ENCODE measurements at regions not wholly inside any gene's neighbourhood (a gene's known extent, or its start where the extent isn't known, plus 50 kb on each side); places are given as distances from the start of the nearest gene placed in this dataset.
"Not testable (repeated sequence)": the region's sequence is repeated elsewhere in the genome, so short reads cannot be mapped to it uniquely, and the experiment has no call there.

- no peak overlapping the region for H3K4me3 Mint-ChIP-seq
- no peaks in the 10 kb centered on the region for H3K36me3 Mint-ChIP-seq
- H3K27ac Mint-ChIP-seq, result no peak overlapping the region
- DNase-seq (ENCODE audit: extremely low spot score, unreplicated experiment), result no peak
- no peaks in the 10 kb centered on the region for H3K4me1 Mint-ChIP-seq (ENCODE audit: unreplicated experiment)
- H3K9me3 Mint-ChIP-seq, result no peaks in the 10 kb centered on the region
- TF ChIP-seq CTCF (conservative IDR thresholded peaks at IDR 0.05), result no peak
- H3K27me3 Mint-ChIP-seq, result no peaks in the 10 kb centered on the region
These were observed 308.7 kb upstream of the TFAP2D start for GRCh38 chr6:50404643-50405042.

- TF ChIP-seq CTCF (conservative IDR thresholded peaks at IDR 0.05), result no peak
- H3K4me1 Mint-ChIP-seq (ENCODE audit: unreplicated experiment), result no peaks in the 10 kb centered on the region
- H3K27ac Mint-ChIP-seq, result no peak overlapping the region
- H3K27me3 Mint-ChIP-seq, result no peaks in the 10 kb centered on the region
- H3K4me3 Mint-ChIP-seq, result no peak overlapping the region
- no peaks in the 10 kb centered on the region for H3K9me3 Mint-ChIP-seq
- no peaks in the 10 kb centered on the region for H3K36me3 Mint-ChIP-seq
- no peak for DNase-seq (ENCODE audit: extremely low spot score, unreplicated experiment)
These were observed 302.7 kb upstream of the TFAP2D start for GRCh38 chr6:50410579-50410978.

DNA sequence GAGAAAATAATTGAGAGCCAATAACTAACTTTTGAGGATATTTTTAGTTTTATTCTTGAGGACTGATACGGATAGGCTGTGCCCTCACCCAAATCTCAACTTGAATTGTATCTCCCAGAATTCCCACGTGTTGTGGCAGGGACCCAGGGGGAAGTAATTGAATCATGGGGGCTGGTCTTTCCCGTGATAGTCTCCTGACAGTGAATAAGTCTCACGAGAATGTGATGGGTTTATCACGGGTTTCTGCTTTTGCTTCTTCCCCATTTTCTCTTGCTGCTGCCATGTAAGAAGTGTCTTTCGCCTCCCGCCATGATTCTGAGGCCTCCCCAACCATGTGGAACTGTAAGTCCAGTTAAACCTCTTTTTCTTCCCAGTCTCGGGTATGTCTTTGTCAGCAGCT is 292.3 kb upstream of the TFAP2D start:
- not testable (repeated sequence) for H3K36me3 Mint-ChIP-seq; H3K4me1 Mint-ChIP-seq (ENCODE audit: unreplicated experiment); H3K27ac Mint-ChIP-seq; DNase-seq (ENCODE audit: extremely low spot score, unreplicated experiment); H3K4me3 Mint-ChIP-seq; H3K27me3 Mint-ChIP-seq; H3K9me3 Mint-ChIP-seq

GRCh38 chr6:50427267-50427666 is 286.1 kb upstream of the TFAP2D start:
- no peaks in the 10 kb centered on the region for H3K27me3 Mint-ChIP-seq
- no peak overlapping the region for H3K27ac Mint-ChIP-seq
- H3K36me3 Mint-ChIP-seq, result no peaks in the 10 kb centered on the region
- no peak for TF ChIP-seq CTCF (conservative IDR thresholded peaks at IDR 0.05)
- H3K4me3 Mint-ChIP-seq, result no peak overlapping the region
- DNase-seq (ENCODE audit: extremely low spot score, unreplicated experiment), result no peak
- H3K9me3 Mint-ChIP-seq, result no peaks in the 10 kb centered on the region
- no peaks in the 10 kb centered on the region for H3K4me1 Mint-ChIP-seq (ENCODE audit: unreplicated experiment)

- H3K27me3 Mint-ChIP-seq, result no peaks in the 10 kb centered on the region
- H3K4me1 Mint-ChIP-seq (ENCODE audit: unreplicated experiment), result no peaks in the 10 kb centered on the region
- H3K9me3 Mint-ChIP-seq, result no peaks in the 10 kb centered on the region
- H3K4me3 Mint-ChIP-seq, result no peak overlapping the region
- TF ChIP-seq CTCF (conservative IDR thresholded peaks at IDR 0.05), result no peak
- no peak for DNase-seq (ENCODE audit: extremely low spot score, unreplicated experiment)
- no peak overlapping the region for H3K27ac Mint-ChIP-seq
- no peaks in the 10 kb centered on the region for H3K36me3 Mint-ChIP-seq
These were observed 275.4 kb upstream of the TFAP2D start for GRCh38 chr6:50437901-50438300.

DNA sequence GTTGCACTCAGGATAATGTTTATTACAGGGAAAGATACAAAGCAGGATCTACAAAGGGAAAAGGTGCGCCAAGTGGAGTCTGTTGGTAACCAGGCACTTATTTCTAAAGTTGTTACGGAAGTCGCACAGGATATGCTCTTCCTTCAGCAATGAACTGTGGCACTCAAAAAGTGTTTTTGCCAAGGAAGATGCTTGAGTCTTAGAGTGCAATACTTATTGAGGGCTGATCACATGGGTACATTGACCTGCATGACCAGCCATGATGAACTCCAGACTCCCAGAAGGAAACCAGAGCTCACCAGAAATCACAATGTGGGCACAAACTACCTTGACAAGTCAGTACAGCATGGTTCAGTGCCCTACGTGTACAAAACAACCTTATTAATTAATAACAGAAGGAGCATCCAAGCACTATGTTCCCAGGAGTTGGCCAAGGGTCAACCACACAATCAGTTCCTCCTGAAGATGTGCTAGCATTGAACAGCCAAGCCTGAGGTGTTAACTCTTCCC is 270.7 kb upstream of the TFAP2D start:
- no peak overlapping the region for H3K27ac Mint-ChIP-seq
- no peaks in the 10 kb centered on the region for H3K36me3 Mint-ChIP-seq
- H3K4me1 Mint-ChIP-seq (ENCODE audit: unreplicated experiment), result no peaks in the 10 kb centered on the region
- TF ChIP-seq CTCF (conservative IDR thresholded peaks at IDR 0.05), result no peak
- no peak overlapping the region for H3K4me3 Mint-ChIP-seq
- no peak for DNase-seq (ENCODE audit: extremely low spot score, unreplicated experiment)
- no peaks in the 10 kb centered on the region for H3K27me3 Mint-ChIP-seq
- H3K9me3 Mint-ChIP-seq, result no peaks in the 10 kb centered on the region

Data from type B pancreatic cell (in vitro differentiated cells).